Mucosa of stomach (tissue), 1 donor: ENCODE measurements at regions not wholly inside any gene's neighbourhood (a gene's known extent, or its start where the extent isn't known, plus 50 kb on each side); places are given as distances from the start of the nearest gene placed in this dataset.

Experiments
- H3K27me3 ChIP-seq: one replicate; pipeline ENCODE4 v1.7.0; 2013; ENCODE audit warnings: mild to moderate bottlenecking, low read length; ENCODE audit not compliant: control insufficient read depth, insufficient read depth
- H3K36me3 ChIP-seq: one replicate; pipeline ENCODE4 v1.7.0; 2013; ENCODE audit warnings: low read length; ENCODE audit not compliant: control insufficient read depth, insufficient read depth
- H3K4me1 ChIP-seq: one replicate; pipeline ENCODE4 v1.7.0; 2013; ENCODE audit warnings: mild to moderate bottlenecking, low read length; ENCODE audit not compliant: control insufficient read depth, insufficient read depth
- H3K4me3 ChIP-seq: one replicate; pipeline ENCODE4 v1.7.0; 2013; ENCODE audit warnings: low read length
- H3K9ac ChIP-seq: one replicate; pipeline ENCODE4 v1.7.0; 2013; ENCODE audit warnings: mild to moderate bottlenecking, low read length, moderate library complexity
- H3K9me3 ChIP-seq: one replicate; pipeline ENCODE4 v1.7.0; 2013; ENCODE audit warnings: mild to moderate bottlenecking, low read length, moderate library complexity; ENCODE audit not compliant: control insufficient read depth
- donor health status: Pancreatic carcinoma.

DNA sequence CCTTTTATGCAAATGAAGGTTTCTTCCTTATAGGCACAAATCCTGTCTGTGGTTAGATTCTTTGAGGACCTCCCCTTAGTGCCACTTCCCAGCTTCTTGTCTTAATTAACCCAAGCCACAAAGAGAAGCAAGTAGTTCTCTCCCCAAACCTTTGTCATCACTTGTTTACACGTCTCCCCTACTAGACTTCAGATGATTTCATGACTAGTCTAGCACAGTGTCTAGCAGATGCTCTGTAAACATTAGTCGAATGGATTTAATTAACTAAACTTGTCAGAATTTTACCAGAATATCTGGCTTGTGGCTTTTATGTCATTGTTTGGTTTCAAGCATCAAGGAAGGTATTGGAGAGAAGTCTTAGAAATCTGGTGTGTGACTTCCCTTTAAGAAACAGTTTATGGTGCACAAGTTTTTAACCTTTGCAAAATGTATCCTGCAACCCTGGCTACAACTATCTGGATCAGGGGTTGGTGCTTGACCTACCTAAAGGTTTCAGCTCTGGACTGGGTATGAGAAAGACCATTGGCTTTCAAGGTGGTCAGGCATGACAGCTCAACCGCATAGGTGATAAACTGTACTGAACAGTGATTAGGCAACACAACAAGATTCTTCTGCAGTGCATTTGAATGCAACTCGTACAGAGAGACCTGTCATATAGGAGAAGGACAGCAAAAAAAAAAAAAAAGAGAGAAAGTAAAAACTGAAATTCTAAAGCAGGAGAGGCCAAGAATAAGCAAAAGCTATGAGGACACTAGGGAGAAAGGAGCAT, 93.2 kb upstream of the CCDC150 start:
- Histone ChIP-seq H3K4me1 (no peaks in the 10 kb centered on the region), H3K27me3 (no peaks in the 10 kb centered on the region), H3K9ac (no peak overlapping the region), H3K9me3 (no peaks in the 10 kb centered on the region), H3K4me3 (no peak overlapping the region), H3K36me3 (no peaks in the 10 kb centered on the region)

DNA sequence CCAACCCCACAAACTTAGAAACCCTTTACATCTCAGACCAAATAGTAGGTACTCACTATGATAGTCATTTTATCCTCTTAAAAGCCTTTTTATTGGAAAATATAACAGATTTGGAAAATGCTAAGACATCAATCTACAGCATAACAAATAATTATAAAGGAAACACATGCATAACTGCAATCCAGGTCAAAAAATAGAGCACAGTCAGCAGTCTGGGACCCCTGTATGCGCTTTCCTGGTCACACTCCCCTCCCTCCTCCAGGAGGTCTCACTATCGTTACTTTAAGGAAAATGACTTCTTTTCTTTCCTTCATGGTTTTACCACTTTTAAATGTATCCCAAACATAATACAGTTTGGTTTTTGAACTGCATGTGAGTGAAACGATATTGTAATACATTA, 90.5 kb upstream of the CCDC150 start:
- H3K9me3 ChIP-seq = no peaks in the 10 kb centered on the region
- H3K27me3 ChIP-seq = no peaks in the 10 kb centered on the region
- no peak overlapping the region for H3K9ac ChIP-seq
- H3K36me3 ChIP-seq = no peaks in the 10 kb centered on the region
- H3K4me3 ChIP-seq = no peak overlapping the region
- no peaks in the 10 kb centered on the region for H3K4me1 ChIP-seq

DNA sequence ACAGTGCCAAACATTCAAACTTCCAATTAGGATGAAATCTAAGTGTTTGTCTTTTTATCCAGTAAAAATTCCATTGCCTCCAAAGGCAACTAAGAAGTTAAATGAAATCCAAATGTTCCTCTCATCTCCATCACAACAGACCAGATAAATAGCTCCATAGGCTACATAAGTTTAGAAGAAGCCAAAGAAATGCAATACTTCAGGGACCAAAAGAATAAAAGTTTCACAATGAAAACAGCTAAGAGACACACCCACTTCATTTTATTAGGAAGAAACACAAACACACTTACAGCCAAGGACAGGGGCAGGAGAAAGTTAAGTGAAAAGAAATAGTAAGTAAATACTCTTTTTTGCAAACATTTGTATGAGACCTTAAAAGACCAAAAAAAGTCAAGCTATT, 88.5 kb upstream of the CCDC150 start:
- H3K9ac ChIP-seq = no peak overlapping the region
- no peak overlapping the region for H3K4me3 ChIP-seq
- no peaks in the 10 kb centered on the region for H3K4me1 ChIP-seq
- no peaks in the 10 kb centered on the region for H3K36me3 ChIP-seq
- no peaks in the 10 kb centered on the region for H3K9me3 ChIP-seq
- no peaks in the 10 kb centered on the region for H3K27me3 ChIP-seq

DNA sequence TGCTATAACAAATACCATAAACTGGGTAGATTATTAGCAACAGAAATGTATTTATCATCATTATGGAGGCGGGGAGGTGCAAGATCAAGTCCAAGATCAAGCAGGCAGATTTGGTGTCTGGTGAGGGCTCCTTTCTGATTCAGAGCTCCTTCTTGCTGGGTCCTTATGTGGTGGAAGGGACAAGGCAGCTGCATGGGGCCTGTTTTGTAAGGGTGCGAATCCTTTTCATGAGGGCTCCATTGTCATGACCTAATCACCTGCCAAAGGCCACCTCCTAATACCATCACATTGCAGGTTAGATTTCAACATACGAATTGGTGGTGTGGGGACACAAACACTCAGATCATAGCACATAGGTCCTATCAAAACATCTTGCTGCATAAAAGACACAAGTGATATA, 84.4 kb upstream of the CCDC150 start:
- Histone ChIP-seq H3K4me1 (no peaks in the 10 kb centered on the region), H3K4me3 (no peak overlapping the region), H3K36me3 (no peaks in the 10 kb centered on the region), H3K9me3 (no peaks in the 10 kb centered on the region), H3K9ac (no peak overlapping the region), H3K27me3 (no peaks in the 10 kb centered on the region)

DNA sequence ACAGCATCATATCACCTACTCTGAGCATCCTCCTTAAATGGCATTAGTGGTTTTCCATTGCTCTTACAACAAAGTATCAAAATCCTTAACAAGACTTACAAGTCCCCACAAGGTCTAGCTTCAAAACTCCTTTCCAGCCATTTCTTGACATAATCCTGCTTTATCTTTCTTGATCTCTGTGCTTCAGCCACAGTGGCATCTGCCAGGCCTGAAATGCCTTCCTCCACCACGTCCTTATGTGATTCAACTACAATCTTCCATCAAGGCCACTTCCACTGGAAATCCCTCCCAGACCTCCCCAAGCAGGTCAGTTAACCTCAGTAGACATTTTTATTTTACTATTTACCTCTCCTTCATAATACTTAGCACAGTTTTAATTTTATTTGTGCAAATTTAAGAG, 83.8 kb upstream of the CCDC150 start:
- no peak overlapping the region for H3K4me3 ChIP-seq
- H3K36me3 ChIP-seq = no peaks in the 10 kb centered on the region
- no peaks in the 10 kb centered on the region for H3K4me1 ChIP-seq
- no peaks in the 10 kb centered on the region for H3K9me3 ChIP-seq
- no peak overlapping the region for H3K9ac ChIP-seq
- no peaks in the 10 kb centered on the region for H3K27me3 ChIP-seq

DNA sequence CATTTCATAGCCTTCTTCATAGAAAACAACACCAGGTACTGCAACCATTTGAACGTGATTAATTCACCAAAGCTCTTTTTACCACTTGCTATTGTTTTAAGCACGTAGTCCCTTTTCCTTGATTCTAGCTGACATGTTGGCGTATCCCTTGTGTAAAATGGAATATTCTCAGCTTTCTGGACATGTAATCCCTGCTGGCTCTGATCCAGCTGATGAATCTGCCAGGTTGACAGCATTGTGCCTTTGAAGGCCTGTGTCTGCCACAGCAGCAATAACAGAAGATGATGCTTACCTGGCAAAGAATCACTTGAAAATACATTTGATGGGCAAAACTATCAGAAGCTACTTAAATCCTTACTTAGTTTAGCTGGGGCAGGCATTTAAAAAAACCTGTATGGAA, 81.0 kb upstream of the CCDC150 start:
- Histone ChIP-seq H3K9me3 (no peaks in the 10 kb centered on the region), H3K9ac (no peak overlapping the region), H3K4me1 (no peaks in the 10 kb centered on the region), H3K4me3 (no peak overlapping the region), H3K36me3 (no peaks in the 10 kb centered on the region), H3K27me3 (no peaks in the 10 kb centered on the region)

DNA sequence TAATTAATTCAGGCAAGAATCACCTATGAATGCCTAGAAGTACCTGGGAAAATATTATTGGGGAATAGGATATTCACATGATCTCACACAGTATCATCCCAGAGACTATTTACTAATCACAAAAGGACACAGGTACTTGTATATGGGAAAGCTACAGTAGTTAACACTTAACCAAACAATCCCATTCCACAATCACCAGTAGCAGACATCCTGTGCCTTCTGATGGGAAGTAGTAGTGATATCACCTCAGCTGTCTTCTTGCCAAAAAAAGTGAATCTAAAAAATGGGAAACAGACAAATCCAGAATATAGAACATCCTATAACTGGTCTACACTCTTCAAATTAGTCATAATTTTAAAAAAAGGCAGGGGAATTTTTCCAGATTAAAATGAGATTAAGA, 75.6 kb upstream of the CCDC150 start:
- H3K9me3 ChIP-seq = no peaks in the 10 kb centered on the region
- no peak overlapping the region for H3K9ac ChIP-seq
- H3K36me3 ChIP-seq = no peaks in the 10 kb centered on the region
- no peaks in the 10 kb centered on the region for H3K27me3 ChIP-seq
- no peak overlapping the region for H3K4me3 ChIP-seq
- no peaks in the 10 kb centered on the region for H3K4me1 ChIP-seq

DNA sequence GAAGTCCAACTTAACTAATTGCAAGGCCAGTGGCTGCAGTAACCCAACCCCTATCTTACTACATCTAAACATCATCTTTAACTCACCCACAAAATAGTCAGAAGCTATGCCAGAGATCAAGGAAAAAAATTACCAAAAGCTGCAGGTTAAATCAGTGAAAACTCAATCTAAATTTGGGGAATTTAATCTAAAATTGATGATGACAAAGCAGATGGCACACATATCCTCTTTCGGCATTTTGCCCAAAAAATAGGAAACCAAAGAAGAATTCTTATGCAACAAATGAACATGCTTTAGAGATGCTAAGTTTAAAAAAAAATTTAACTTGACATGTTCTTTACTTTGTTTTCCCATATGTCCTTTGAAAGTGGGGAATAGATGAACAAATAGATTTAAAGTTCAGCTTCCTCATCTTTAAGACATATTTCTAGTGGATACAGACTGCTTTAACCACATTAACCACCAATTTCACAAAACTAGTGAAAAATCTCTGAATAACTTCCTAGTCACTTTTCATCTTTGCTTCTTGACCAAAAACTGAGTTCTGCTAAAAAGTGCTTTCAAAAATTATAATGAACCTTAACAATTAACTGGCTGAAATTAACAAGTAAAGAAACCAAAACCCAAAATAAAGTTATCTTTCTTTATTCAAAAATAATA, 74.3 kb upstream of the CCDC150 start:
- H3K36me3 ChIP-seq = no peaks in the 10 kb centered on the region
- H3K27me3 ChIP-seq = no peaks in the 10 kb centered on the region
- H3K9me3 ChIP-seq = no peaks in the 10 kb centered on the region
- H3K9ac ChIP-seq = no peak overlapping the region
- H3K4me3 ChIP-seq = no peak overlapping the region
- H3K4me1 ChIP-seq = no peaks in the 10 kb centered on the region

DNA sequence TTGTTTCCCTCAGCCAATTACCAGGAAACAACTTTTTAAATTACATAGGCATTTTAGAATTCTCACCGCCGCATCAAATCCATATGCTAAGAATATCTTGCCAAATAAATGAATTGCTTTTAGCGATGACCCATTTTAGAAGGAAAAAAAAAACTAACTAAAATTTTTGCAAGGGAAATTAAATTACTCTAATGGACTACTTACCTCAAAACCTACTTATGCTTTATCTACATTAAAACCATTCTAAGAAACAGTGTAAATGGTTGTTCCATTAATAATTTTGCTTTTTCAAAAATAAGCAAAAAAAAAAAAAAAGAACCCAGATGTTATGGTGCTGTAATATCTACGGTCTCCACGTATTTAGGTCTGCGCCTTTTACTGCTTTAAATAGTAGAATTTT, 73.5 kb upstream of the CCDC150 start:
- H3K4me1 ChIP-seq = no peaks in the 10 kb centered on the region
- no peaks in the 10 kb centered on the region for H3K9me3 ChIP-seq
- H3K4me3 ChIP-seq = no peak overlapping the region
- H3K27me3 ChIP-seq = no peaks in the 10 kb centered on the region
- H3K36me3 ChIP-seq = no peaks in the 10 kb centered on the region
- H3K9ac ChIP-seq = no peak overlapping the region

DNA sequence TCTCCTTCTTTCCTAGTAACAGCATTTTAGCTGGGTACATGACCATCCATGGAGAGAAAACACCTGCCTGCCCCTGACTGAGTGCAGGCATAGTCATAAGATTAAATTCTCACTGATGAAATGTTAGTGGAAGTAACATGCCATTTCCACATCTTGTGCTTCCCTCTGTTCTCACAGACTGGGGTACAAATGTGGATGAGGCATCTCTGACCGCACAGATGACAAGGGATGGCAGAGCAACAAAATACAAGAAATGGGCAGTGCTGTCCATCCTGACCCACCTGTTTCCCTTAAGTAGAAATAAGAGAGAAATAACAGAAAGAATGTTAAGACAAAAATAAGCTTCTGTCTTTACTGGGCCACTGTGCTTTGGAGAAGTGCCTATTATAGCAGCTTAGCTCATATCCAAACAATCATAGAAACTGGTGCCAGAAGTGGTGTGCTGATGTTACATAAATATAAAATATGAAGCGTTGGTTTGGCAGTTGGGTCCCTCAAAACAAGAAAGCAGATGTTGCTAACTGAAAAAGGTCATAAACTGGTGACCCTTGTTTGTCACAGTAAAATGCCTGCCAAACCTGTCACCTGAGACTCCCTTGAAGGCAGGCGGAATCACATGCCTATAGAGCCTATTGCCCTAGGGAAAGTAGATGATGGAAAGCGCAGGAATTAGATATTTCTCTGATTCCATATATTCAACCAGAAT, 72.4 kb upstream of the CCDC150 start:
- H3K36me3 ChIP-seq = no peaks in the 10 kb centered on the region
- H3K27me3 ChIP-seq = no peaks in the 10 kb centered on the region
- no peak overlapping the region for H3K4me3 ChIP-seq
- no peaks in the 10 kb centered on the region for H3K9me3 ChIP-seq
- no peak overlapping the region for H3K9ac ChIP-seq
- H3K4me1 ChIP-seq = no peaks in the 10 kb centered on the region

DNA sequence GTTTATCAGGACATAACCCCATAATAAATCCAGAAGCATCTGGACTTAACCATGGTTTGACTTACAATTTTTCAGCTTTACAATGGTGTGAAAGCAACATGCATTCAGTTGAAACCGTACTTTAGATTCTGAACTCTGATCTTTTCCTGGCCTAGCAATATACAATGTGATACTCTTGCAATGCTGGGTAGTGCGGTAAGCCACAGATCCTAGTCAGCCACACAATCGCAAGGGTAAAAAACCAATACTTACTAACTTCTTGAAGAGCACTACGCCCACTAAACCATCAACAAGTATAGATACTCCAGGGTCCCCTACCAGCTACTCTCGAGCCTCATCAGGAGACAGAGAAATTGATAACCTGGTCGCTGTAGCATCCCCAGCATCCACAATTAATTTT, 71.0 kb upstream of the CCDC150 start:
- Histone ChIP-seq H3K36me3 (no peaks in the 10 kb centered on the region), H3K9me3 (no peaks in the 10 kb centered on the region), H3K9ac (no peak overlapping the region), H3K4me1 (no peaks in the 10 kb centered on the region), H3K27me3 (no peaks in the 10 kb centered on the region), H3K4me3 (no peak overlapping the region)

DNA sequence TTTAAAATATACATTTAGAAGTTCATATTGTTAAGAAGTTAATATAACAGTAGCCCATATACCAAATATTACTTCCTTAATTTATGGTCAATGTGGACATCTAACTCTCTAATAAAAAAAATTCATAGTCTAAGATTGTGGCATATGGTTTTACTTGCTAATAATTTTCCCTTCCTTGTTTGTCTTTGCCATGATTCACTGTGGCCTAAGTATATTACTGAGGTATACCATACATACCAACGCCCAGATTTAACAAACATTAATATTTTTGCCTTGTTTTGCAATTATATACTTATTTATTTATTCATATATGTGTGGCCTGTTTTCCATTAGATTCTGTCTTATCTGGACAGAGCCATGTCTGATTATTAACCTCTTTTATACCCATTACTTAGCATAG, 54.6 kb upstream of the CCDC150 start:
- Histone ChIP-seq H3K9ac (no peak overlapping the region), H3K4me1 (no peaks in the 10 kb centered on the region), H3K4me3 (no peak overlapping the region), H3K36me3 (no peaks in the 10 kb centered on the region), H3K27me3 (no peaks in the 10 kb centered on the region), H3K9me3 (no peaks in the 10 kb centered on the region)
